Endothelial cell of umbilical vein (primary cell): ENCODE measurements at regions not wholly inside any gene's neighbourhood (a gene's known extent, or its start where the extent isn't known, plus 50 kb on each side); places are given as distances from the start of the nearest gene placed in this dataset.
"Not testable (repeated sequence)": the region's sequence is repeated elsewhere in the genome, so short reads cannot be mapped to it uniquely, and the experiment has no call there.

ENCODE experiments used
- CTCF ChIP-seq, 2 donors: IDR thresholded peaks; 1 replicate in 1 of 2; 2 replicates in 1 of 2; pipeline ENCODE4 v1.5.1; 2011; ENCODE audit warnings: low read length in 2 of 2, mild to moderate bottlenecking in 2 of 2, moderate library complexity in 2 of 2, control low read depth in 1 of 2, inconsistent platforms in 1 of 2, low read depth in 1 of 2; ENCODE audit not compliant: insufficient read depth in 1 of 2; ENCODE audit errors: extremely low read depth in 1 of 2
- EZH2 ChIP-seq: IDR thresholded peaks from 2 replicates; pipeline ENCODE4 v1.6.1; 2012; ENCODE audit warnings: borderline replicate concordance, low read depth, mild to moderate bottlenecking, moderate library complexity, low read length, inconsistent platforms; ENCODE audit not compliant: severe bottlenecking
- MAX ChIP-seq: IDR thresholded peaks from 2 replicates; pipeline ENCODE4 v1.6.1; 2011; ENCODE audit not compliant: insufficient read depth, insufficient read length
- MYC ChIP-seq: IDR thresholded peaks from one replicate; pipeline ENCODE4 v1.6.1; 2011; ENCODE audit warnings: mild to moderate bottlenecking, low read depth, low read length
- POLR2AphosphoS5 ChIP-seq: IDR thresholded peaks from 2 replicates; pipeline ENCODE4 v1.6.1; 2012; ENCODE audit warnings: low read depth, mild to moderate bottlenecking, control low read depth, low read length, moderate library complexity; ENCODE audit not compliant: insufficient read depth

GRCh38 chr20:30916404-30916803 is 341.1 kb upstream of the DEFB115 start:
- not testable (repeated sequence) for TF ChIP-seq CTCF (IDR thresholded peaks at IDR 0.05; ENCODE audit: extremely low read depth in 1 of 2, insufficient read depth in 1 of 2, low read depth in 1 of 2, low read length in 2 of 2); EZH2; MAX; MYC; POLR2AphosphoS5
